ENCODE measurements at regions not wholly inside any gene's neighbourhood (a gene's known extent, or its start where the extent isn't known, plus 50 kb on each side); places are given as distances from the start of the nearest gene placed in this dataset.

DNA sequence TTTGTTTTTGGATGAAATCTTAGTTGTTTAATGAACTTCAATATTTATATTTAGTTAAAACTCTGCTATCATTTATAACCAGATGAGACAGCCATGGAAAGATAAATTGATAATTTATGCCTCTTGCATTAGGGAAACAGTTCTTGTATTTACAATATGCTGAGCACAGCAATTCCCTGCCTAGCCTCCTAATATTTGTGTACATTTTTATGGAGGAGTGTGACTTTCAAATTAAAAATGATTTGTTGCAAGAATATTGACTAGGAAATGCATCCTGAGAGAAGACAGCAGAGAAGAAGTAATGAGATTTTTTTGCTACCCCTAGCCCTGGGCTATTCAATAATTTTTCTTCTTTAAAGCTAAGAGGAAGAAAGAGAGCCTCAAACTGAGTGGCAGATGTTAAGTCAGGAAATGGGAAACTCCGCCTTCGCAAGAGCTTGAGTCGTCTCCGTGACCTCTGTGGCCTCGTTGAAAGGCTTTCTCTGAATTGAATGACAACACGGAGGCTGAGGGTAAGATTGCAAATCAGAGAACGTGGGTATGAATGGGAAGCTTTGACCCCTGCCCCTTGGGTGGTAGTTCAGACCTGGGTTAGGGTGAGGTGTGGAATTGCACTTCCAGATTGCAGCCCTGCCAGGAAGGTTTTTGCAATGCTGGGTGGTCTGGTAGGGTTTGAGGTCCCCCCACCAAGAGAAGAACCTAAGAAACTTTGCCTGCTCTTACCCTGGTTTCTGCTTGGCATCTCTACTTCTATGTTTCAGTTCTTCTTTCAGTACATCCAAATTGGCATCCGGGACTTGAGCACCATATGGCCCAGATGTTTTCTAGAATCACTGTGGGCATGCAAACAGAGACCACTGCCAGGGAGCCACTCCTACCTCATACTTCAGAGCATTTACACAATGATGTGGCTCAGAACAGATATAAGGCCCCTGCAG is 210.3 kb upstream of the RBMS1 start:
- Mint-ChIP-seq H3K9me3 (ENCODE audit: low read depth) (peaks cover 14% of the 10 kb centered on the region), H3K36me3 (ENCODE audit: insufficient read depth) (no peaks in the 10 kb centered on the region), H3K4me3 (ENCODE audit: low read depth) (no peak overlapping the region), H3K27me3 (peaks cover 2% of the 10 kb centered on the region), H3K4me1 (ENCODE audit: low read depth) (no peaks in the 10 kb centered on the region), H3K27ac (no peak overlapping the region)
- TF ChIP-seq, protein P1, sequence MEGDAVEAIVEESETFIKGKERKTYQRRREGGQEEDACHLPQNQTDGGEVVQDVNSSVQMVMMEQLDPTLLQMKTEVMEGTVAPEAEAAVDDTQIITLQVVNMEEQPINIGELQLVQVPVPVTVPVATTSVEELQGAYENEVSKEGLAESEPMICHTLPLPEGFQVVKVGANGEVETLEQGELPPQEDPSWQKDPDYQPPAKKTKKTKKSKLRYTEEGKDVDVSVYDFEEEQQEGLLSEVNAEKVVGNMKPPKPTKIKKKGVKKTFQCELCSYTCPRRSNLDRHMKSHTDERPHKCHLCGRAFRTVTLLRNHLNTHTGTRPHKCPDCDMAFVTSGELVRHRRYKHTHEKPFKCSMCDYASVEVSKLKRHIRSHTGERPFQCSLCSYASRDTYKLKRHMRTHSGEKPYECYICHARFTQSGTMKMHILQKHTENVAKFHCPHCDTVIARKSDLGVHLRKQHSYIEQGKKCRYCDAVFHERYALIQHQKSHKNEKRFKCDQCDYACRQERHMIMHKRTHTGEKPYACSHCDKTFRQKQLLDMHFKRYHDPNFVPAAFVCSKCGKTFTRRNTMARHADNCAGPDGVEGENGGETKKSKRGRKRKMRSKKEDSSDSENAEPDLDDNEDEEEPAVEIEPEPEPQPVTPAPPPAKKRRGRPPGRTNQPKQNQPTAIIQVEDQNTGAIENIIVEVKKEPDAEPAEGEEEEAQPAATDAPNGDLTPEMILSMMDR (IDR thresholded peaks at IDR 0.05; ENCODE audit: unreplicated experiment): no peak
- DNase-seq (ENCODE audit: low spot score, unreplicated experiment): no peak

DNA sequence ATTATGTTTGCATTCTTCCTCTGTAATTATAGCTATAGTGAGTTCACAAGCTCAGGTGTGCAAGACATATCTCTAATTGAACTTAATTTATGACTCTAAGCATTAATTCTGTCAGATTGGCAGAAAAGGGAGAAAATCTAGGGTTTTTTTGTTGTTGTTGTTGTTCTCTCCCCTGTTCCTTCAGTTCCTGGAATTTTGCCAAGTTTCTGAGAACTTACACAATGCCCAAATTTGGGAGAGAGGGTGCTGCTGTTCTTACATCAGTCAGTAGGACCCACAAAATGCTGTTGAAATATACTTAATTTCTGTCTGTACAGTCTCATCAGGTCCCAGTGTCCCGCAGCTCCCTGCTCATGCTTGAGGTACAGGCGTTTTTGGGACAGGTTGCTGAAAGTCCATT is 221.8 kb upstream of the RBMS1 start:
- no peaks in the 10 kb centered on the region for H3K36me3 Mint-ChIP-seq (ENCODE audit: insufficient read depth)
- peaks cover 17% of the 10 kb centered on the region for H3K4me1 Mint-ChIP-seq (ENCODE audit: low read depth)
- peaks cover 7% of the 10 kb centered on the region for H3K9me3 Mint-ChIP-seq (ENCODE audit: low read depth)
- H3K4me3 Mint-ChIP-seq (ENCODE audit: low read depth): no peak overlapping the region
- no peaks in the 10 kb centered on the region for H3K27me3 Mint-ChIP-seq
- TF ChIP-seq, protein P1 (IDR thresholded peaks at IDR 0.05; ENCODE audit: unreplicated experiment): no peak
- DNase-seq (ENCODE audit: low spot score, unreplicated experiment): no peak
- no peak overlapping the region for H3K27ac Mint-ChIP-seq

DNA sequence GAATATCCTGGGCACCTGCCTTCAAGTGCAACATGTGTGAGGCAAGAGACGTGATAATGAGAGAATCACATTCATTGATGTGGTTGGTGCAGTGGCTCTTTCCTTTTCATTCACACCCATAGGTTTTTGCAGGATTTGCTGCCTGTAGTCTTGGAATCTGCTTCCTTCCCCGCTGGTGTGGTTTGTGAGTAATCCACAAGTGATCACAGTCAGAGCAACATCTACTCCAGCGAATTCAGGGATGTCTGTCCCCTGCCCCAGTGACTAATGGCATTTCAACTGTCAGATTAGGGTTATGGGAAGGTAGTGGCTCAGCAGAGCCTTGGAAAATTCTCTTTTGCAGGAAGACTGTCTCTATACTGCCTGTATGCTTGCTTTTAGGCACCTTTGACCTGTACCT is 225.5 kb upstream of the RBMS1 start:
- no peak overlapping the region for H3K27ac Mint-ChIP-seq
- H3K27me3 Mint-ChIP-seq: no peaks in the 10 kb centered on the region
- peaks cover 17% of the 10 kb centered on the region for H3K4me1 Mint-ChIP-seq (ENCODE audit: low read depth)
- H3K4me3 Mint-ChIP-seq (ENCODE audit: low read depth): no peak overlapping the region
- peaks cover 3% of the 10 kb centered on the region for H3K9me3 Mint-ChIP-seq (ENCODE audit: low read depth)
- H3K36me3 Mint-ChIP-seq (ENCODE audit: insufficient read depth): no peaks in the 10 kb centered on the region
- DNase-seq (ENCODE audit: low spot score, unreplicated experiment): no peak
- TF ChIP-seq, protein P1 (IDR thresholded peaks at IDR 0.05; ENCODE audit: unreplicated experiment): no peak

DNA sequence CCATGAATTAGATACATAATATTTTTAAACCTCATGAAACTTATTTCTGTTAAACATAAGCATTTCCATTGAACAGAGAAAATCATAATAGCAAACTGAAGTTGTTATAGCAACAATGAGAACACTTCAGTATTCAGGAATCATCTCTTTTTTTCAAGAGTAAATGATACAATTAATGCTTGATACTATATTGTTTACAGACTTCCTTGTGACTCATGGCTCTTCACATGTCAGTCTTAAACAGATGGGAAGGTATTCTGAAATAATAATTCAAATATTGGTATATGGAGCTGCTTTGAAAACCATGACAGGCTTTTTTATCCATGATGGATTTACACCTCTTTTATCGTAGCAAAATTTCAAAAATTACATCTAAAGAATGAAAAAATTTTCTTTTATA is 226.5 kb upstream of the RBMS1 start:
- DNase-seq (ENCODE audit: low spot score, unreplicated experiment): no peak
- Mint-ChIP-seq H3K27ac (no peak overlapping the region), H3K4me3 (ENCODE audit: low read depth) (no peak overlapping the region), H3K4me1 (ENCODE audit: low read depth) (peaks cover 11% of the 10 kb centered on the region), H3K36me3 (ENCODE audit: insufficient read depth) (no peaks in the 10 kb centered on the region), H3K9me3 (ENCODE audit: low read depth) (peaks cover 8% of the 10 kb centered on the region), H3K27me3 (no peaks in the 10 kb centered on the region)
- TF ChIP-seq, protein P1 (IDR thresholded peaks at IDR 0.05; ENCODE audit: unreplicated experiment): no peak

DNA sequence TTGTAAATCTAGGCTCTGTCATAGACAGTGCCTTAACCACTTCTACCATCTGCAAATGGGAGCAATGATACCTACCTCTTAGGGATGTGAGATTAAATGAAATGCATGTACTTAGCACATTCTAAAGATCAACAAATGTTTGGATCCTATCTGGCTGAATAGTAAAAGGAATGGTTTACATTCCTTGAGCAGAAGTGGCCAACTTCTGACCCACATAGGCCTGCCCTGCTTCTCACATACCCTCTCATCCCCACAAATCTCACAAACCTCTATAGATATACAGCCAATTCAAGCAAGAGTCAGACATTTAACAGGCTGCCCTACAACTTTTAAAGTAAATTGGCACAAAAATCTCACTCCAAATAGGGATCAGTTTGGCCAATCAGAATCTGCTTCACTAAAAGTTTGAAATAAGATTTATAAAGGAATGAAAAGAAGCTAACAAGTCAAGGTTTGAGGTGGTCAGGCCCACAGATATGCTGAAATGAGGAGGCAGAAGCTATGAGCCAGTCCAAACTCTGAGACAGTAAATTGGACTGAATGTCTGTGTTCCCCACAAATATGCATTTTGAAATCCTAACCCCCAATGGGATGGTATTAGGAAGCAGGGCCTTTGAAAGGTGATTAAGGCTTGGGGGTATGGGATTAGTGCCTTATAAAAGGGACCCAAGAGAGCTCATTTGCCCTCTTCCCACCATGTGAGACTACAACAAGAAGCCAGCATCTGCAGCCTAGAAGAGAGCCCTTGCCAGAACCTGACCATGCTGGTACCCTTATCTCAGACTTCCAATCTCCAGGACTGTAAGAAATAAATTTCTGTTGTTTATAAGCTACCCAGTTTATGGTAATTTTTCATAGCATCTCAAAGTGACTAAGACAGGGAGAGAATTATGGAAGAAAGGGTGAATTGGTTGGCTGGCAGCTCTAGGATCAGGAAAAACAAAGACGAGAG is 227.8 kb upstream of the RBMS1 start:
- DNase-seq (ENCODE audit: low spot score, unreplicated experiment): no peak
- Mint-ChIP-seq H3K36me3 (ENCODE audit: insufficient read depth) (no peaks in the 10 kb centered on the region), H3K27ac (no peak overlapping the region), H3K4me1 (ENCODE audit: low read depth) (peaks cover 9% of the 10 kb centered on the region), H3K4me3 (ENCODE audit: low read depth) (no peak overlapping the region), H3K9me3 (ENCODE audit: low read depth) (peaks cover 8% of the 10 kb centered on the region), H3K27me3 (no peaks in the 10 kb centered on the region)
- TF ChIP-seq, protein P1 (IDR thresholded peaks at IDR 0.05; ENCODE audit: unreplicated experiment): no peak
